Transverse colon (tissue), 4 donors: ENCODE measurements at regions not wholly inside any gene's neighbourhood (a gene's known extent, or its start where the extent isn't known, plus 50 kb on each side); places are given as distances from the start of the nearest gene placed in this dataset.

Experiments
- DNase-seq: peaks from one replicate; pipeline ENCODE4 v3.0.0-alpha.2; 2019
- H3K27ac ChIP-seq, 4 donors: fragments of 200-600 bp; sonication (generic); 2 replicates each; pipeline ENCODE4 v1.5.1; 2016 to 2018; ENCODE audit warnings: inconsistent platforms in 4 of 4
- H3K27me3 ChIP-seq: fragments of 200-600 bp; sonication (generic); 2 replicates; pipeline ENCODE4 v1.5.1; 2017; ENCODE audit warnings: inconsistent platforms
- H3K36me3 ChIP-seq, 4 donors: fragments of 200-600 bp; sonication (generic); 2 replicates each; pipeline ENCODE4 v1.5.1; 2017 to 2019; ENCODE audit warnings: inconsistent platforms in 4 of 4
- H3K4me1 ChIP-seq, 4 donors: fragments of 200-600 bp; sonication (generic); 2 replicates each; pipeline ENCODE4 v1.5.1; 2017 to 2020; ENCODE audit warnings: inconsistent platforms in 4 of 4
- H3K4me3 ChIP-seq, 4 donors: fragments of 200-600 bp; sonication (generic); 1 replicate in 1 of 4; 2 replicates in 3 of 4; pipeline versions ENCODE4 v1.5.1 to v1.6.1; 2017 to 2019; ENCODE audit warnings: inconsistent platforms in 4 of 4
- H3K9me3 ChIP-seq, 2 donors: fragments of 200-600 bp; sonication (generic); 2 replicates each; pipeline ENCODE4 v1.5.1; 2017 to 2019; ENCODE audit warnings: inconsistent platforms in 2 of 2
- CTCF ChIP-seq, 5 experiments: fragments of 200-600 bp in 3 of 5; fragments of 450-650 bp in 2 of 5; sonication (generic) in 3 of 5; IDR thresholded peaks; 1 replicate in 2 of 5; 2 replicates in 3 of 5; pipeline ENCODE4 v1.5.1; 2016 to 2017; ENCODE audit warnings: antibody characterized with exemption in 5 of 5, inconsistent platforms in 3 of 5, mild to moderate bottlenecking in 2 of 5, moderate library complexity in 1 of 5
- EP300 ChIP-seq: sonication (generic); formaldehyde crosslinking; IDR thresholded peaks from one replicate; pipeline ENCODE4 v1.6.1; 2017; ENCODE audit warnings: antibody characterized with exemption, low read depth
- POLR2A ChIP-seq: fragments of 450-650 bp; IDR thresholded peaks from one replicate; pipeline ENCODE4 v1.6.1; 2016; ENCODE audit warnings: antibody characterized with exemption, mild to moderate bottlenecking, moderate library complexity
- POLR2AphosphoS5 ChIP-seq, 3 donors: sonication (generic); formaldehyde crosslinking; IDR thresholded peaks; one replicate each; pipeline ENCODE4 v1.6.1; 2016; ENCODE audit warnings: antibody characterized with exemption in 3 of 3
- WGBS, 2 donors: methylation state at CpG; one replicate each; pipeline ENCODE4 v1.1.5; 2018; ENCODE audit warnings: low coverage in 1 of 2; 5-methylcytosine and 5-hydroxymethylcytosine counted together
- in situ Hi-C, 4 donors: fragments of 200-750 bp; cut with MboI; loops; one replicate each; pipeline versions ENCODE4 v1.15.0 to v1.15.1; 2017; ENCODE audit warnings: low sequenced_read_pairs in 3 of 4, low pct_ligation_motif_present in 1 of 4, low pct_unique_long_range_greater_than_20kb in 1 of 4
- intact Hi-C: fragments of 100-400 bp; cut with DNase I; formaldehyde crosslinking; loops from one replicate; pipeline ENCODE4 v1.15.1; 2023; ENCODE audit warnings: low total_unique reads

GRCh38 chr14:30330033-30330432, 228.9 kb upstream of the G2E3 start:
- Histone ChIP-seq H3K9me3 (peaks cover 0 to 6% of the 10 kb centered on the region in 2 donors), H3K36me3 (no peaks in the 10 kb centered on the region), H3K27me3 (no peaks in the 10 kb centered on the region), H3K4me1 (no peaks in the 10 kb centered on the region), H3K27ac (no peak overlapping the region), H3K4me3 (no peak overlapping the region)
- no peak for TF ChIP-seq CTCF (IDR thresholded peaks at IDR 0.05)
- TF ChIP-seq EP300: no peak
- no peak for TF ChIP-seq POLR2AphosphoS5 (IDR thresholded peaks at IDR 0.05)
- TF ChIP-seq POLR2A: no peak
- 89 to 93% methylated on average over 6 of the region's 6 CpGs for WGBS, 2 donors
- intact Hi-C loops (no loop called here), in situ Hi-C loops (no loop called here)
- no peak for DNase-seq

GRCh38 chr14:30330445-30330844, 228.5 kb upstream of the G2E3 start:
- Histone ChIP-seq H3K9me3 (peaks cover 0 to 6% of the 10 kb centered on the region in 2 donors), H3K4me1 (no peaks in the 10 kb centered on the region), H3K4me3 (no peak overlapping the region), H3K27ac (no peak overlapping the region), H3K36me3 (no peaks in the 10 kb centered on the region), H3K27me3 (no peaks in the 10 kb centered on the region)
- DNase-seq: no peak
- TF ChIP-seq EP300 (no peak), CTCF (IDR thresholded peaks at IDR 0.05) (peak in 2 of 5 experiments; percentile 13 to 30)
- in situ Hi-C loops: no loop called here
- intact Hi-C loops: no loop called here

GRCh38 chr14:30331030-30331429, 227.9 kb upstream of the G2E3 start:
- H3K27ac ChIP-seq: no peak overlapping the region
- DNase-seq: no peak
- no peaks in the 10 kb centered on the region for H3K4me1 ChIP-seq
- no peak for TF ChIP-seq CTCF (IDR thresholded peaks at IDR 0.05)
- TF ChIP-seq EP300: no peak
- no peak for TF ChIP-seq POLR2AphosphoS5 (IDR thresholded peaks at IDR 0.05)
- no peak for TF ChIP-seq POLR2A
- no peaks in the 10 kb centered on the region for H3K36me3 ChIP-seq
- H3K9me3 ChIP-seq: peaks cover 0 to 6% of the 10 kb centered on the region in 2 donors
- H3K27me3 ChIP-seq: no peaks in the 10 kb centered on the region
- no peak overlapping the region for H3K4me3 ChIP-seq
- intact Hi-C loops (no loop called here), in situ Hi-C loops (no loop called here)

GRCh38 chr14:30332374-30332773, 226.6 kb upstream of the G2E3 start:
- Histone ChIP-seq H3K9me3 (peaks cover 0 to 6% of the 10 kb centered on the region in 2 donors), H3K36me3 (no peaks in the 10 kb centered on the region), H3K27ac (no peak overlapping the region), H3K4me3 (no peak overlapping the region), H3K27me3 (no peaks in the 10 kb centered on the region), H3K4me1 (no peaks in the 10 kb centered on the region)
- in situ Hi-C loops: no loop called here
- TF ChIP-seq CTCF (IDR thresholded peaks at IDR 0.05): no peak
- no peak for TF ChIP-seq POLR2AphosphoS5 (IDR thresholded peaks at IDR 0.05)
- TF ChIP-seq EP300: no peak
- TF ChIP-seq POLR2A: no peak
- no peak for DNase-seq
- intact Hi-C loops: no loop called here
